CD14-positive monocyte (primary cell): ENCODE measurements at regions not wholly inside any gene's neighbourhood (a gene's known extent, or its start where the extent isn't known, plus 50 kb on each side); places are given as distances from the start of the nearest gene placed in this dataset.

Experiments
- DNase-seq, 3 donors: peaks; one replicate each; pipeline ENCODE4 v3.0.0-alpha.2; 2011 to 2022
- H2AFZ ChIP-seq: 2 replicates; pipeline ENCODE4 v1.6.0; 2012; ENCODE audit warnings: mild to moderate bottlenecking, low read depth, low read length, inconsistent platforms; ENCODE audit not compliant: insufficient read depth, poor library complexity, severe bottlenecking
- H3K27ac ChIP-seq, 2 donors: 1 replicate in 1 of 2; 2 replicates in 1 of 2; pipeline ENCODE4 v1.5.1; 2012 to 2013; ENCODE audit warnings: low read length in 2 of 2, control low read depth in 1 of 2, inconsistent platforms in 1 of 2, low read depth in 1 of 2, mild to moderate bottlenecking in 1 of 2
- H3K27me3 ChIP-seq, 2 donors: one replicate each; pipeline versions ENCODE4 v1.6.0 to v1.6.1; 2011 to 2013; ENCODE audit warnings: low read length in 2 of 2; ENCODE audit not compliant: control insufficient read depth in 2 of 2, insufficient read depth in 2 of 2
- H3K36me3 ChIP-seq, 2 donors: replicated peaks in 1 of 2; 1 replicate in 1 of 2; 2 replicates in 1 of 2; pipeline versions ENCODE4 v1.5.1 to v1.6.1; 2012 to 2013; ENCODE audit warnings: low read length in 2 of 2, control low read depth in 1 of 2, inconsistent platforms in 1 of 2, mild to moderate bottlenecking in 1 of 2; ENCODE audit not compliant: insufficient read depth in 2 of 2, control insufficient read depth in 1 of 2
- H3K4me1 ChIP-seq, 2 donors: 1 replicate in 1 of 2; 2 replicates in 1 of 2; pipeline versions ENCODE4 v1.5.1 to v1.6.1; 2012 to 2013; ENCODE audit warnings: low read length in 2 of 2, control low read depth in 1 of 2, inconsistent platforms in 1 of 2, mild to moderate bottlenecking in 1 of 2, moderate library complexity in 1 of 2; ENCODE audit not compliant: insufficient read depth in 2 of 2, control insufficient read depth in 1 of 2
- H3K4me2 ChIP-seq: replicated peaks from 2 replicates; pipeline ENCODE3; 2012; ENCODE audit warnings: low read length, moderate library complexity, mild to moderate bottlenecking; ENCODE audit not compliant: poor library complexity, severe bottlenecking; ENCODE audit errors: extremely low read depth
- H3K4me3 ChIP-seq, 3 experiments: fragments of 200-600 bp in 1 of 3; sonication (generic) in 1 of 3; replicated peaks in 1 of 3; 1 replicate in 2 of 3; 2 replicates in 1 of 3; pipeline ENCODE4 v1.5.1; 2011 to 2013; ENCODE audit warnings: low read length in 3 of 3, mild to moderate bottlenecking in 3 of 3, control low read depth in 2 of 3, low read depth in 2 of 3, inconsistent platforms in 1 of 3, moderate library complexity in 1 of 3
- H3K79me2 ChIP-seq: 2 replicates; pipeline ENCODE4 v1.6.0; 2012; ENCODE audit warnings: mild to moderate bottlenecking, control low read depth, inconsistent platforms, low read length, moderate library complexity; ENCODE audit not compliant: insufficient read depth
- H3K9ac ChIP-seq: 2 replicates; pipeline ENCODE4 v1.6.0; 2017; ENCODE audit warnings: low read length, mild to moderate bottlenecking; ENCODE audit not compliant: insufficient read depth, poor library complexity, severe bottlenecking
- H3K9me3 ChIP-seq, 2 donors: replicated peaks in 1 of 2; 1 replicate in 1 of 2; 2 replicates in 1 of 2; pipeline versions ENCODE4 v1.5.1 to v1.6.1; 2012 to 2013; ENCODE audit warnings: low read length in 2 of 2, control low read depth in 1 of 2; ENCODE audit not compliant: control insufficient read depth in 1 of 2, insufficient read depth in 1 of 2
- H4K20me1 ChIP-seq: 2 replicates; pipeline ENCODE4 v1.6.0; 2012; ENCODE audit warnings: mild to moderate bottlenecking, low read length, control low read depth, moderate library complexity; ENCODE audit not compliant: insufficient read depth
- H3K27ac Mint-ChIP-seq, 7 donors: one replicate each; pipeline ENCODE4 v1.8.0; 2020; ENCODE audit warnings: mild to moderate bottlenecking in 7 of 7, mixed read lengths in 7 of 7, moderate library complexity in 6 of 7, inconsistent platforms in 2 of 7
- H3K27me3 Mint-ChIP-seq, 3 donors: one replicate each; pipeline ENCODE4 v1.8.0; 2021 to 2022; ENCODE audit warnings: low read depth in 3 of 3, mild to moderate bottlenecking in 3 of 3, mixed read lengths in 3 of 3, moderate library complexity in 3 of 3, inconsistent platforms in 1 of 3
- H3K36me3 Mint-ChIP-seq, 2 donors: one replicate each; pipeline ENCODE4 v1.8.0; 2020; ENCODE audit warnings: mixed read lengths in 2 of 2, inconsistent platforms in 1 of 2, mild to moderate bottlenecking in 1 of 2
- H3K4me1 Mint-ChIP-seq: one replicate; pipeline ENCODE4 v1.8.0; 2020; ENCODE audit warnings: mild to moderate bottlenecking, mixed read lengths
- H3K4me3 Mint-ChIP-seq, 2 donors: one replicate each; pipeline ENCODE4 v1.8.0; 2020; ENCODE audit warnings: mild to moderate bottlenecking in 2 of 2, mixed read lengths in 2 of 2, moderate library complexity in 1 of 2
- H3K9me3 Mint-ChIP-seq, 7 donors: one replicate each; pipeline ENCODE4 v1.8.0; 2020 to 2022; ENCODE audit warnings: mixed read lengths in 7 of 7, mild to moderate bottlenecking in 6 of 7, moderate library complexity in 6 of 7, inconsistent platforms in 2 of 7
- CTCF ChIP-seq: fragments of 200-600 bp; IDR thresholded peaks from one replicate; pipeline ENCODE4 v1.8.0; 2022; ENCODE audit warnings: antibody characterized with exemption, mild to moderate bottlenecking
- WGBS: methylation state at CpG from one replicate; pipeline ENCODE4 v1.1.5; 2013; ENCODE audit warnings: missing lambda C conversion rate; ENCODE audit not compliant: insufficient coverage; 5-methylcytosine and 5-hydroxymethylcytosine counted together
- intact Hi-C, 2 donors: fragments of 100-400 bp; cut with micrococcal nuclease; formaldehyde crosslinking; loops; one replicate each; pipeline versions ENCODE4 v1.15.0 to v1.15.1; 2023

- H3K4me2 ChIP-seq = no peak overlapping the region
Observed at GRCh38 chr6:33903579-33903978, 99.8 kb upstream of the MLN start.

GRCh38 chr6:33902457-33902853 is 98.7 kb upstream of the MLN start:
- Histone ChIP-seq H3K9ac (no peak overlapping the region), H3K36me3 (no peaks in the 10 kb centered on the region), H3K27ac (no peak overlapping the region), H3K4me1 (no peaks in the 10 kb centered on the region), H3K4me2 (no peak overlapping the region), H3K9me3 (no peaks in the 10 kb centered on the region), H3K4me3 (no peak overlapping the region), H2AFZ (no peak overlapping the region), H3K79me2 (no peaks in the 10 kb centered on the region), H3K27me3 (no peaks in the 10 kb centered on the region), H4K20me1 (no peaks in the 10 kb centered on the region)
- H3K4me3 Mint-ChIP-seq = peak overlapping the region in 1 of 2 donors; percentile 43
- H3K4me1 Mint-ChIP-seq = peaks cover 25% of the 10 kb centered on the region
- no peaks in the 10 kb centered on the region for H3K36me3 Mint-ChIP-seq
- intact Hi-C loops = no loop called here
- H3K27me3 Mint-ChIP-seq = peaks cover 15 to 21% (median 18%) of the 10 kb centered on the region in 3 donors
- DNase-seq = no peak
- peaks cover 0 to 2% (median 0%) of the 10 kb centered on the region in 7 donors for H3K9me3 Mint-ChIP-seq
- no peak overlapping the region for H3K27ac Mint-ChIP-seq
- TF ChIP-seq CTCF = no peak
- WGBS = no CpG with 5 or more reads among the region's 3 CpGs

More at GRCh38 chr6:33903579-33903978, 99.8 kb upstream of the MLN start:
- H3K36me3 Mint-ChIP-seq = no peaks in the 10 kb centered on the region
- intact Hi-C loops = no loop called here
- H3K9me3 ChIP-seq = no peaks in the 10 kb centered on the region
- H3K27ac Mint-ChIP-seq = no peak overlapping the region
- H3K9ac ChIP-seq = no peak overlapping the region
- no peaks in the 10 kb centered on the region for H3K36me3 ChIP-seq
- TF ChIP-seq CTCF = no peak
- no peak overlapping the region for H2AFZ ChIP-seq
- no peak overlapping the region for H3K4me3 Mint-ChIP-seq
- no peaks in the 10 kb centered on the region for H3K79me2 ChIP-seq
- H3K4me3 ChIP-seq = no peak overlapping the region
- no peaks in the 10 kb centered on the region for H3K4me1 ChIP-seq
- no peaks in the 10 kb centered on the region for H3K27me3 ChIP-seq
- peaks cover 25% of the 10 kb centered on the region for H3K4me1 Mint-ChIP-seq
- H3K27me3 Mint-ChIP-seq = peaks cover 16 to 21% (median 17%) of the 10 kb centered on the region in 3 donors
- H3K9me3 Mint-ChIP-seq = peaks cover 0 to 2% (median 0%) of the 10 kb centered on the region in 7 donors
- 89% methylated on average over 4 of the region's 5 CpGs for WGBS
- H3K27ac ChIP-seq = no peak overlapping the region
- H4K20me1 ChIP-seq = no peaks in the 10 kb centered on the region
- no peak for DNase-seq
